Endothelial cell of umbilical vein (primary cell): ENCODE measurements at regions not wholly inside any gene's neighbourhood (a gene's known extent, or its start where the extent isn't known, plus 50 kb on each side); places are given as distances from the start of the nearest gene placed in this dataset.

Experiments used
- BruUV-seq: library from RNA; stranded (reverse); fragments of 400-500 nt; replicated peaks from 2 replicates; lab custom pipeline; 2021; lab: Mats Ljungman, UMichigan
- CTCF ChIA-PET: fragments of 300-600, 350-600 bp; sonication (Branson Sonifier 250); formaldehyde crosslinking; loops from one replicate; lab custom pipeline; 2021; ENCODE audit warnings: antibody characterized with exemption, inconsistent platforms; lab: Charles Lee
- POLR2A ChIA-PET: fragments of 300-600, 350-600 bp; sonication (Branson Sonifier 250); formaldehyde crosslinking; loops from one replicate; lab custom pipeline; 2021; ENCODE audit warnings: antibody characterized with exemption, inconsistent platforms; lab: Charles Lee
- DNase-seq: peaks from one replicate; pipeline ENCODE4 v3.0.0-alpha.2; 2011; ENCODE audit warnings: low read depth, low spot score
- FAIRE-seq: peaks from 2 replicates; lab custom pipeline; 2011; peaks lifted over from hg19 to GRCh38; lab: Jason Lieb, UNC
- H2AFZ ChIP-seq: 2 replicates; pipeline ENCODE4 v1.6.0; 2012; ENCODE audit warnings: low read depth, low read length, control low read depth, inconsistent platforms
- H3K27ac ChIP-seq: 2 replicates; pipeline ENCODE4 v1.5.1; 2011; ENCODE audit warnings: low read depth, mild to moderate bottlenecking, control low read depth, low read length, moderate library complexity; ENCODE audit not compliant: insufficient read depth
- H3K27me3 ChIP-seq, 2 experiments: 2 replicates each; pipeline versions ENCODE4 v1.6.0 to v1.6.1; 2011; ENCODE audit warnings: low read length in 2 of 2, mixed read lengths in 1 of 2; ENCODE audit not compliant: control insufficient read depth in 2 of 2, insufficient read depth in 2 of 2
- H3K36me3 ChIP-seq, 2 experiments: 2 replicates in 1 of 2; 3 replicates in 1 of 2; pipeline ENCODE4 v1.5.1; 2011; ENCODE audit warnings: low read length in 2 of 2, mild to moderate bottlenecking in 1 of 2, moderate library complexity in 1 of 2; ENCODE audit not compliant: control insufficient read depth in 2 of 2, insufficient read depth in 2 of 2; ENCODE audit errors: extremely low read depth in 1 of 2
- H3K4me1 ChIP-seq: 3 replicates; pipeline ENCODE4 v1.5.1; 2011; ENCODE audit warnings: mild to moderate bottlenecking, low read length; ENCODE audit not compliant: control insufficient read depth, insufficient read depth; ENCODE audit errors: extremely low read depth
- H3K4me2 ChIP-seq: 2 replicates; pipeline ENCODE4 v1.6.1; 2011; ENCODE audit warnings: low read length, control low read depth, mixed read lengths; ENCODE audit not compliant: insufficient read depth
- H3K4me3 ChIP-seq, 3 experiments: fragments of 200-600 bp in 1 of 3; sonication (generic), shearing (Covaris generic) in 1 of 3; replicated peaks in 1 of 3; 2 replicates each; pipeline ENCODE4 v1.5.1; 2011 to 2016; ENCODE audit warnings: control low read depth in 3 of 3, low read length in 3 of 3, mild to moderate bottlenecking in 2 of 3, inconsistent platforms in 1 of 3, low read depth in 1 of 3, moderate library complexity in 1 of 3; ENCODE audit not compliant: insufficient read depth in 1 of 3
- H3K79me2 ChIP-seq: 2 replicates; pipeline ENCODE4 v1.6.0; 2012; ENCODE audit warnings: low read length, inconsistent platforms; ENCODE audit not compliant: control insufficient read depth, insufficient read depth
- H3K9ac ChIP-seq: replicated peaks from 2 replicates; pipeline ENCODE3; 2011; ENCODE audit warnings: low read length, control low read depth; ENCODE audit not compliant: insufficient read depth; ENCODE audit errors: extremely low read depth
- H3K9me1 ChIP-seq: replicated peaks from 3 replicates; pipeline ENCODE4 v1.6.0; 2011; ENCODE audit warnings: mild to moderate bottlenecking, low read length; ENCODE audit not compliant: control insufficient read depth, insufficient read depth; ENCODE audit errors: extremely low read depth
- H3K9me3 ChIP-seq: replicated peaks from 2 replicates; pipeline ENCODE4 v1.5.1; 2012; ENCODE audit warnings: low read length, inconsistent platforms; ENCODE audit not compliant: control insufficient read depth, insufficient read depth
- H4K20me1 ChIP-seq: replicated peaks from 2 replicates; pipeline ENCODE3; 2011; ENCODE audit warnings: mild to moderate bottlenecking, low read length; ENCODE audit not compliant: control insufficient read depth, insufficient read depth; ENCODE audit errors: extremely low read depth
- CTCF ChIP-seq, 2 donors: IDR thresholded peaks; 1 replicate in 1 of 2; 2 replicates in 1 of 2; pipeline ENCODE4 v1.5.1; 2011; ENCODE audit warnings: low read length in 2 of 2, mild to moderate bottlenecking in 2 of 2, moderate library complexity in 2 of 2, control low read depth in 1 of 2, inconsistent platforms in 1 of 2, low read depth in 1 of 2; ENCODE audit not compliant: insufficient read depth in 1 of 2; ENCODE audit errors: extremely low read depth in 1 of 2
- EZH2 ChIP-seq: IDR thresholded peaks from 2 replicates; pipeline ENCODE4 v1.6.1; 2012; ENCODE audit warnings: borderline replicate concordance, low read depth, mild to moderate bottlenecking, moderate library complexity, low read length, inconsistent platforms; ENCODE audit not compliant: severe bottlenecking
- FOS ChIP-seq: IDR thresholded peaks from 2 replicates; pipeline ENCODE4 v1.6.1; 2011; ENCODE audit warnings: mild to moderate bottlenecking, low read length, moderate library complexity, borderline replicate concordance; ENCODE audit not compliant: insufficient read depth
- GATA2 ChIP-seq: IDR thresholded peaks from 2 replicates; pipeline ENCODE4 v1.7.0; 2011; ENCODE audit warnings: low read depth, mild to moderate bottlenecking, moderate library complexity, mixed read lengths, low read length; ENCODE audit not compliant: insufficient read length, insufficient read depth
- JUN ChIP-seq: IDR thresholded peaks from 2 replicates; pipeline ENCODE4 v1.6.1; 2011; ENCODE audit warnings: borderline replicate concordance, low read depth; ENCODE audit not compliant: insufficient read length, insufficient read depth
- MAX ChIP-seq: IDR thresholded peaks from 2 replicates; pipeline ENCODE4 v1.6.1; 2011; ENCODE audit not compliant: insufficient read depth, insufficient read length
- MYC ChIP-seq: IDR thresholded peaks from one replicate; pipeline ENCODE4 v1.6.1; 2011; ENCODE audit warnings: mild to moderate bottlenecking, low read depth, low read length
- POLR2A ChIP-seq: IDR thresholded peaks from 2 replicates; pipeline ENCODE4 v1.6.1; 2012; ENCODE audit warnings: low read depth, mild to moderate bottlenecking, control low read depth, low read length
- POLR2AphosphoS5 ChIP-seq: IDR thresholded peaks from 2 replicates; pipeline ENCODE4 v1.6.1; 2012; ENCODE audit warnings: low read depth, mild to moderate bottlenecking, control low read depth, low read length, moderate library complexity; ENCODE audit not compliant: insufficient read depth
- dilution Hi-C: fragments of 300-500 bp; cut with MboI; formaldehyde crosslinking; loops from one replicate; pipeline ENCODE4 v1.15.0; 2019; ENCODE audit warnings: low sequenced_read_pairs; ENCODE audit not compliant: extremely low pct_ligation_motif_present
- intact Hi-C: fragments of 100-400 bp; cut with micrococcal nuclease; formaldehyde crosslinking; loops from one replicate; pipeline ENCODE4 v1.10.0; 2022

DNA sequence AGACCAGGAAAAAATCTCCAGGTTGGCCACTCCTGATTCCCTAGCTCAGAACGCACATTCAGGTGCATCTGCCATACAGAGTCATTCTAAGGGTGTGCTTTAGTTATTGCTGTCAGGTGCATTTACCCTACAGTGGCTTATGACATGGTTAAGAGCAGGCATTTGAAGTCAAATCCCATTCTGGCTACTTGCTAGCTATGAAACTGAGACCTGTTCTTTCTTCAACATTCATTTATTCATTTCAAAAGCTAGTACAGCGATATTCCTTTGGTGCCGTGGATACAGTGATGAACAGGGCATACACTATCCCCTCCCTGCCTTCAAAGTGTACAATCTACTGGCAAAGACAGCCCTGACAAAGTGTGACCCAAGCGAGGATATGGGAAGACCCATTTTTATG lies 508.3 kb downstream of the NPIPA7 start:
- intact Hi-C loops (no loop called here), dilution Hi-C loops (no loop called here)
- DNase-seq (no peak), FAIRE-seq (no peak)
- TF ChIP-seq JUN = no peak
- TF ChIP-seq MAX = no peak
- TF ChIP-seq CTCF (IDR thresholded peaks at IDR 0.05; ENCODE audit: extremely low read depth in 1 of 2, insufficient read depth in 1 of 2, low read depth in 1 of 2, low read length in 2 of 2) = no peak
- no peak for TF ChIP-seq GATA2
- TF ChIP-seq POLR2A = no peak
- Histone ChIP-seq H3K4me1 (no peaks in the 10 kb centered on the region), H3K9me3 (no peaks in the 10 kb centered on the region), H3K27ac (no peak overlapping the region), H3K27me3 (no peaks in the 10 kb centered on the region), H3K9me1 (no peaks in the 10 kb centered on the region), H3K9ac (no peak overlapping the region), H2AFZ (no peak overlapping the region), H3K36me3 (no peaks in the 10 kb centered on the region), H3K4me3 (no peak overlapping the region), H3K79me2 (no peaks in the 10 kb centered on the region), H3K4me2 (no peak overlapping the region), H4K20me1 (no peaks in the 10 kb centered on the region)
- no TSS peak for BruUV-seq
- ChIA-PET POLR2A (no interaction called here), CTCF (no interaction called here)

DNA sequence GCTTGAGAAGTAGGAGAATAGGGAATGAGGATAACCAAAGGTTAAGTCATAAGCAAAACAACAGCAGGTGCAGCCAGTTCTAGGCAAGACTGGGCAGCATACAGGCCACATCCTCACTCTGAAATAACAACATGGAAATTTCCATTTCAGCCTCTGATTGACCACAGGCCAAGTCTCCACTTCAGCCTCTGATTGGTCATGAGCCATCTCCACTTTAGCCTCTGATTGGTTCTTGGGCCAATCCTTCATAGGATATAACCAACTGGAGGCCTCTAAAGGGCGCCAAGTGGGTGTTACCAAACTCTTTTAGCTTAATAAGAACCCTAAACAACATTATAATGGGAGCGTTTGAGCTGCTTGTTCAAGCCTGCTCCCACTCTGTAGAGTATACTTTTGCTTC lies 512.0 kb downstream of the NPIPA7 start:
- no peak for FAIRE-seq
- Histone ChIP-seq H3K4me2 (no peak overlapping the region), H3K27me3 (no peaks in the 10 kb centered on the region), H3K36me3 (no peaks in the 10 kb centered on the region), H3K9me1 (no peaks in the 10 kb centered on the region), H3K9me3 (no peaks in the 10 kb centered on the region), H3K9ac (no peak overlapping the region), H4K20me1 (no peaks in the 10 kb centered on the region), H3K79me2 (no peaks in the 10 kb centered on the region), H2AFZ (no peak overlapping the region), H3K4me3 (no peak overlapping the region), H3K27ac (no peak overlapping the region), H3K4me1 (no peaks in the 10 kb centered on the region)
- ChIA-PET POLR2A (no interaction called here), CTCF (no interaction called here)
- DNase-seq = no peak
- TF ChIP-seq GATA2 (no peak), EZH2 (no peak), FOS (no peak), POLR2AphosphoS5 (no peak), MYC (no peak), JUN (no peak), MAX (no peak), POLR2A (no peak)
- intact Hi-C loops = no loop called here
- no TSS peak for BruUV-seq
- dilution Hi-C loops = no loop called here
